Stromal cell of bone marrow (primary cell): ENCODE measurements at regions not wholly inside any gene's neighbourhood (a gene's known extent, or its start where the extent isn't known, plus 50 kb on each side); places are given as distances from the start of the nearest gene placed in this dataset.

ENCODE experiments used
- DNase-seq: peaks from one replicate; pipeline ENCODE4 v3.0.0-alpha.2; 2012; ENCODE audit warnings: low read depth

- DNase-seq, result peak; percentile 40
Measured at GRCh38 chr4:52234561-52235440, 183.7 kb downstream of the SPATA18 start.

GRCh38 chr4:52235552-52236201, 184.6 kb downstream of the SPATA18 start:
- DNase-seq, result no peak

DNA sequence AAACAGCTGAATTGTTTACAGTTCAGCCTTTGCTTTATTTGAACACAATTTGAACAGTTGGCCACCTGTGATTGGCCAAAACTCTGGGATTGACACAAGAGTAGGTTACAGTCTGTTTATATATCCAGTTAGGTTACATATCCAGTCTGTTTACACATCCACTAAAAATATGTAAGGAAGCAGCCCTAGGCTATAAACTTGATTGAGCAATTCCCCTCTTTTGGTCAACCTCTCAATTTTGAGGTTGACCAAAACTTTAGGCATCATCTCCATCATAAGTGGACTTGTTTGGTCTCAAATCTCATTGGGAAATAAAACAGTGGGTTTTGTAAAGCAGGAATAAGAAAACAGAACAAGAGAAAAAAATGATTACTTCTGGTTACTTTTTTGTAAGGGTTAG, 190.8 kb downstream of the SPATA18 start:
- no peak for DNase-seq

GRCh38 chr4:52243367-52243766, 192.3 kb downstream of the SPATA18 start:
- DNase-seq, result no peak

DNA sequence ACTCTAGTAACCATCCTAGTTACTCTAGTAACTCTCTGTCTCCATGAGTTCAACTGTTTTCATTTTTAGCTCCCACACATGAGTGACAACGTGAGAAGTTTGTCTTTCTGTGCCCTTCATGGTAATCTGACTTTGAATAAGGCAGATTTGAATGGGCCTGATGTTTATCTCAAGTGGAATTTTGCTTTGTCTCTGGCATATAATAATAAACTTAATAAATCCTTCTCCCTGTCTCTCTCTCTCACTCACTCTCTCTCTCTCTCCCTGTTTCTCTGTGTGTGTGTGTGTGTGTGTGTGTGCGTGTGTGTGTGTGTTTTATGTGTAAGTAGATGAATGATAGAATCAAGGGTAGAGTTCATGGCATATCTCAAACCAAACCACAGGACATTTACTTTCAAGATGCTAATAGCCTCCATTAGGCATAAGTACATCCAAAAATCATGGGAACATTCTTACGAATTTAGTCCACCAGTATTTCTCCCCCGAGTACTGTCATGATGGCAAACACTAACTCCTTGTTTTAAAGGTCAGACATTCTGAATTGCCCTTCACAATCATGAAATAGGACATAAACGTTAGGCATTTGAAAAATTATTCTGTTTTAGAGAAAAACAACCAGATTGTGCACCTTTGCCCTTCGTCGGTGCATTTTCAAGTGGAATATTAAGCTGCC, 193.1 kb downstream of the SPATA18 start:
- DNase-seq, result no peak

DNA sequence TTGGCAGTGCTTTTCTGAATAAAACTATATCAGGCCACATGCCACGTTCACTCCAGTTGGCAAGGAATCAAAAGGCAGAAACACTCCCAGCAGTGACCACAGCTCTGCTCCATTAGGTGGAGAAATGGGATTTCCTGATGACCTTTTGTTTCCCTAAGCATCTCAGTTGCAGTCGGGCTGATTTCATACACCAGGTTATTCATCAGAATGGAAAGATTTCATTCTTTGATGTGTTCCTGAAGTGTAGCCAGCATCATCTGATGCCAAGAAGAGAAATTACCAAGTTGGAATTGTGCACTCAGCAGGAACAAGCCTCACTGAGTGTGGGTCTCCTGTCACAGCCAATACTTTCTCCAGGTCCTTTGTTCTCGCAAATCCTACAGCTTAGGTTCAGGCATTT, 193.7 kb downstream of the SPATA18 start:
- no peak for DNase-seq

DNA sequence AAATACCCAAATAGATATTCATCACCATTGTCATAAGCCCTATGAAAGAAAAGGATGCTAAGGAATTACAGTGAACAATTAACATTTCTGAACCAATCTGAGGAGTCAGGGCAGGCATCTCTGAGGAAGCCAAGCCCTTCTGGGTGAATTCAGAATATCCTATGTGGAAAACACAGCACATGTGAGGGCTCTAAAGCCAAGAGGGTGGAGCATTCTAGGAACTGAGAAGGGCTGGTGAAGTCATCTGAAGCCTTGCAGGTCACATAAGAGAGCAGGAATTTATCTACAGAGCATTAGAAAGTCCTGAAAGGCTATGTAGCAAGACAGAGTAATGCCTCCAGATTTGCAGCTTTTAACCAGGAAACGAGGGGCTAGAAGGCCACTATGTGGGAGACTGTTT, 195.7 kb downstream of the SPATA18 start:
- DNase-seq, result no peak

DNA sequence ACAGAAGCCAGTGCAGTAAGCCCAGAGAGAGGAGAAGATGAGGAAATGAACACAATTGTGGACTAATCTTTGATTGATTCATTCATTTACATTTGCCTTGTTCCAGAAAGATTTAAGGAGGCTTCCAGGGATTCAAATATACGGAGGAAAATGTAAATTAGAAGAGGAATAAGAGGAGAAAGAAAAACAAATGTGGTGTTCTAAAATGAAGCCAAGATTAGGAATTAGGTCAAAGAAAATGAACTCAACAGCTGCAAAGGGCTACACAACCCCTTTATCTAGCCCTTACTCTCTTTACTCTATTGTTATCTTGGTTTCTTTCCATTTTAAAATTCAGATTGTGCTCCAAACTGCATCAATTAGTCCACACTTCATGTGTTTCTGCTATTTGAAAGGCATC, 196.8 kb downstream of the SPATA18 start:
- no peak for DNase-seq

DNA sequence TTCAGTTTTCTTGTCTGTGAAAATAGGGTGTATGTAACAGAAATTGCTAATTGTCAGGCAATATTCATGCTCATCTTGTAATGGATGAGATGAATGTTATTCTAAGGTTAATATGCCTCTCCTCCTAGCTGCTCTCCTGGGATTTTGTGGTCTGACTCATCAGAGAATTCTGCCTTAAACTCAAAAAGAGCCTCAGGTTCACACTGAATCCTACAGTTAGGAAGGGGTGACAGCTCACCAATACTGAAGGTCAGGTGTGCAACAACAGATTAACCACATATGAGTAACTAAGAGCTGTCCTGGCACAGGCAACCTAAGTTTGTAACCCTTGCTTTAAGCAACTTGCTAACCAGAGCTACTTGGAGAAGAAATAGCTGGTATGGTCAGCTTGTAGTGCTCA, 197.7 kb downstream of the SPATA18 start:
- DNase-seq, result peak; percentile 33

DNA sequence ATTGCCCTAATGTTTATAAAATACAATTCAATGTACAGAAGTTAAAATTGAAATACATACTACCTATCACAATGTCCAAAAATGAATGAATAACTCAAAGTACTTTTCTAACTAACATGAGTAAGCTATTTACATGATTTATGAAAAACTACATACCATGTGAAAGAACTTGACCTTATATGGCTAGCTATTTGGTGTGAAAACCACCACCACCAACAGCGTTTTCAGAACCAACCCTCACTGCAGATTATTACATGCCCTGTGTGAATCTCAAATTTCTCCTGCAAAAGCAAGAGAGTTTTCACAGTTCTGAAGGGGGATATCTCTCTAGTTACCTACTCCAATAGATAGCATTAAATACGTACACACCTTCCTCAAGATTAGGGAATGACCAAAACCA, 198.5 kb downstream of the SPATA18 start:
- no peak for DNase-seq

DNA sequence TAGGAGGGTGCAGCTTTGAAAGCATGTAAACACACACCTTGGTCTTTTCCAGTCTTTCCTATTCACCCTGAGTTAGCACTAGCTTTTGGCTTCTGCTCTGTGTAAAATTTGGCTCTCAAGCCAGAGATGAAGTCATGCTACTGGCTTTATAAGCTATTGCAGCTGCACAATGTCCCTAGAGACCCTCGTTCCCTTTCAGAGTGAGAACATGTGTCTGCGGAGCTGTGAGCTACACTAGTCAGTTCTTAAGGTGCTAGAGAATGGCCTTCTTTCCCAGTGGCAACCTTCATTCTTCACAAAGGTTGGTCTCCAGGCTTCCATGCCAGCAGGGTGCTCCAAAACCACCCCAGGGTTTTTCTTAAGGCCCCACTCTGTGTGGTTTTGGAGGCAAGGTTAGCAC, 199.1 kb downstream of the SPATA18 start:
- peak; percentile 77 for DNase-seq

DNA sequence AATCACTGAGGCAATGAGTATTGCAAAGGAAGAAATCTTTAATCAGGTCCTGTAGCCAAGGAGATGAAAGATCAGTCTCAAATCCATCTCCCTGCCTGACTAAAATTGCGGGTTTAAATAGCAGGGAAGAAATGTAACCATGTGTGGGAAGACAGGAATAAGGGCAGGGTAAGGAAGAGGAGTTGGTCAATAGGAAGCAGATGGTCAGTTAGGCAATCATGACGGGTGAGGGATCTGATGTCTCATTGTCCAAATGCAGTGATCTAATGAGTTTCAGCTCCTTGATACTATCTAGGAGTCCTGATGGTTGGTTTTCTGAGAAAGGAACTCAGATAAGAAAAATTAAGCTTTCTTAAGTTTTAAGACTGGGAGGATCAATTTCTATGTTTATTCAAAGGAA, 200.8 kb downstream of the SPATA18 start:
- DNase-seq, result no peak

DNA sequence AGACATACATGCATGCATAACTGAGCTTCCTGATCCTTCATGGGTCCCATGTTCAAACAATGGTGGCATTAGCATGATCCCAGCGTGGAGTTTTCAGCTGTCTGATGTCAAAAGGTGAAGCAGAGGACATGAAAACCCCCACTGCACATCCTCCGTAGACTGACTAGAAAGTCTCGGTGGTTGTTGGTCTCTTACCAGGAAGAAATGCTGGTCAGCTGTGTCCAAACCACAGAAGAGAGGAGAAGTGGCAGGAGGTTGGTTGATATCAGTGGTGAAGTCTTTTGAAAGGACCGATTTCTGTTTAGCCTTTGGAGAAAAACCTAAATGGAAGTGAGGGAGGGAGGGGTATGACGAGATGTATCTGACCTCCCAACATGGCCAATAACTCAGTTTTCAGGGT, 201.9 kb downstream of the SPATA18 start:
- no peak for DNase-seq

- DNase-seq, result no peak
Measured at GRCh38 chr4:52256522-52256921, 205.4 kb downstream of the SPATA18 start.

- no peak for DNase-seq
Measured at GRCh38 chr4:52259978-52260377, 208.9 kb downstream of the SPATA18 start.

DNA sequence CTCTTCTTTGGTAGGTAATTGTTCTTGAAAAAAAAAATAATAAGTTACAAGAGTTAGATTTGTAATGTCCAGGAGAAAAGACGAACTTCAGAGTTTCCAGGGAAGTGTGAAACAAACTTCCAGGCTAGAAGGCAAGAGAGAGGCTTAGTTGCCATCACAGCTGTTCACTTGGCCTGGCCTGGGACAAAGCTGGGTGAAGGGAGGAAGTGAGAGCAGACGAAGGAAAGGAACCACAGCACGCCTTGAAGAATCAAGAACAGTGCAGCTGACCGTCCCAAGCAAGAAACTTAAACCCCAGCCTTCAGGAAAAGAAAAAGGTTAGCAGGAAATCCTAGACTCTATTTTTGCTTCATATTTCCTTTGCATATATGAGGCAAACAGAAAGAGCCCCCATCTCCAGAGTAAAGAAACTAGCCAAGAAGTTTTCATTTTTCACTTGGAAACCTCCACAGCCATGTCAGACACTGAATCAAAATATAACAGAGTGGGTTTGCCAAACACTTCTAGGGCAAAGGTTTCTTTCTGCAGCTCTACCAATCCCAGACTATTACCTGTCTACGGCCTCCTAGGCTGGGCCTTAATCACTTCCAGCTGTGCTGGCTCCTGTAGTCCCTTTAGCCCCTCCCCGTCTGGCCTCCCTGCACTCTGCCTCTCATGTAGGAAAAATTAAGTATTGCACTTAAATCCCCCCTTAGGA, 209.6 kb downstream of the SPATA18 start:
- no peak for DNase-seq

- DNase-seq, result peak; percentile 14
Measured at GRCh38 chr4:52263607-52264006, 212.5 kb downstream of the SPATA18 start.

DNA sequence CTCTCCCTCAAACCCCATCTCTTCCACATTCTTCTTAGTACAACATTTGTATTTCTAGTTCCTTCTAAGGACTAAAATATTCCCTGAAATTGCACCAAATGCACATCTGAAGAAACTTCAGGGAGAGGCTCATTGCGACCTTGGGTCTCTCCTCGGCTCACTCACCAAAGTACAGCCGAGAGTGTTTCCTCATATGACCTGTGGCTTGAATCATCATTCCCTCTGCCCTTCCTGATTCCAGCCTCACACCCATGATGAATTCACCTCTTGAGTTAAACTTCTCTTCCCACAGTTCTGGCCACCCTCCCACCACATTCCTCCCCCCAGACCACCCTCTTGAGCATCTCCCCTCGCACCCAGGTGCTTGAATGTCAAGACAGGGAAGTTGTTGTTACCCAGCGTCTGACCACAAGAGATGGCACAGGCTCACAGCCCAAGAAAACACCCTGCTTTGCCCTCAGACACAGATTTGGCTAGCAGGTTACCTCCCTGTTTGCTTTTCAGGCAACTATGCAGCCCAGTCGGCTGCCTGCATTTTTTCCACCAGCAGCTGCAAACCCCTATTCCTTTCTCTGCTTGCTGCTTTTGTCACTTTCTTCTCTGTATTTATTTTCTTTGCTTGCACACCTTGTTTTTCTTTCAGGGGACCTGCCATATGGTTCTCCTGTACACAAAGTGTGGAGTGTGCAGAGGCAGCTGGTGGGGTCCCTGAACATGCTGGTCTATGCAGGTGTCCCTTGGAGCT, 214.8 kb downstream of the SPATA18 start:
- DNase-seq, result no peak

GRCh38 chr4:52266537-52267137, 215.5 kb downstream of the SPATA18 start:
- DNase-seq, result no peak

GRCh38 chr4:52269761-52270160, 218.7 kb downstream of the SPATA18 start:
- DNase-seq, result no peak

DNA sequence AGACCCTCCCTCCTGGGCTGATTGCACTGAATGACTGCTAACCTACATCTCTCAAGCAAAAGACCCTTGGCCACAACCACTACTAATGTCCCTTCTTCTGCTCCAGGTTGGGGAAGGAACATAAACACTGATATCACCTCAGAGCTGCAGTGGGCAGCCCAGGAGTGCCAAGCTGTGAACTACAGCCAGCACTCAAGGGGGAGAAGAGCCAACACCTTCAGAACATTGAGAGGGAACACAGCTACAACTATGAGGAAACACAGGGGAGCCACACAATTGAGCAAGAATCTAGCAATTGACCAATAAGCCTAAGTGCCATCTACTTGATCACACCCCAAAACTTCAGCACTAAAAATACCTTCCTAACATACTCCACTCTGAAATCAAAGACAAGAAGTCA, 222.8 kb downstream of the SPATA18 start:
- DNase-seq, result no peak
